ENCODE measurements at regions not wholly inside any gene's neighbourhood (a gene's known extent, or its start where the extent isn't known, plus 50 kb on each side); places are given as distances from the start of the nearest gene placed in this dataset.

DNA sequence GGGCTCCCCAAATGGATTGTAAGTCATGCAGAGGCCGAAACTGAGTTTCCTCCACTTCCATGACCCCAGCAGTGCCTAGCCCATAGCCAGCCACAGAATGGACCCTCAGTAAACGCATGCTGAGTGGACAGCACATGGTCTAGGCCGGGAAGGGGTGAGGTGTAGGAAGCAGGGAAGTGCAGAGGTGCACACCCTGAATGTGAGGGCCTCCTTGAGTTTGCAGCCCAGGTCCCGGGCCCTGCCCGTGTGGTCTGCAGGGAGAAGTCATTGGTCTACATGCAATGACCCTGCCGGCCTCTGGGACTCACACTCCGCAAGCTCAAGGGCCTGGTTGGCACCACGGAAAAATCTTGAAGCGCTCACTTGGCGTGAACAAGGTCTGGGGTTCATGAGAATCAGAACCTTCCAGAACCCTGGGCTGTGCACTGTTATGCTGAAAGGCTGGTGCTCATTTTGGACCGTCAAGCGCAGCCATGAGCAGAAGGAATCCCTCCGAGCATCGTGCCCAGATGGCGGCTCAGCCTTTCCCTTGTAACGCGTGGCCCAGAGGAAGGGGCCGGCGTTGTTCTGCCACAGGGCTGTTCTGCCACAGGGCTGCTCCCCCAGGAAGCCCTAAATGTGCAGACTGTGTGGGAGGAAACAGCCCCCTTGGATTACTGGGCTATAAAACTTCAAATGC is 66.4 kb downstream of the PSMG1 start:
- H3K4me2 ChIP-seq (ENCODE audit: insufficient read depth, low read length, poor library complexity, severe bottlenecking) = no peak overlapping the region
- H3K14ac ChIP-seq (ENCODE audit: low read length) = no peak overlapping the region
- no peak overlapping the region for H3K4ac ChIP-seq (ENCODE audit: low read length)
- WGBS, 2 donors (ENCODE audit: extremely low coverage in 2 of 2, insufficient read length in 2 of 2, insufficient replicate concordance in 1 of 2) = no CpG with 5 or more reads among the region's 19 CpGs
- no peak overlapping the region for H3K23ac ChIP-seq (ENCODE audit: low read depth, low read length, poor library complexity)
- no peak overlapping the region for H2BK15ac ChIP-seq (ENCODE audit: low read length)
- peaks cover 2% of the 10 kb centered on the region for H3K79me1 ChIP-seq (ENCODE audit: low read depth, low read length)
- H4K91ac ChIP-seq (ENCODE audit: low read depth, low read length, poor library complexity) = no peak overlapping the region
- H3K27ac ChIP-seq (replicated peaks; ENCODE audit: low read length) = no peak overlapping the region
- H3K27me3 ChIP-seq (ENCODE audit: control insufficient read depth in 3 of 3, insufficient read depth in 3 of 3, low read depth in 1 of 3, low read length in 3 of 3) = peaks cover 0 to 3% (median 0%) of the 10 kb centered on the region in 3 experiments
- H2BK12ac ChIP-seq (ENCODE audit: low read length) = no peak overlapping the region
- no peak overlapping the region for H3K9ac ChIP-seq (ENCODE audit: low read depth, low read length, poor library complexity)
- no peak overlapping the region for H2BK5ac ChIP-seq (ENCODE audit: low read length)
- DNase-seq (ENCODE audit: low spot score) = no peak
- H3K4me1 ChIP-seq (ENCODE audit: control insufficient read depth in 2 of 2, insufficient read depth in 1 of 2, low read depth in 1 of 2, low read length in 2 of 2) = peaks cover 0 to 2% of the 10 kb centered on the region in 2 donors
- H2AFZ ChIP-seq (ENCODE audit: low read length) = no peak overlapping the region
- H2AK5ac ChIP-seq (ENCODE audit: low read depth, low read length) = no peak overlapping the region
- H3K9me3 ChIP-seq (replicated peaks in 1 of 2; ENCODE audit: control insufficient read depth in 2 of 2, insufficient read depth in 1 of 2, low read depth in 1 of 2, low read length in 2 of 2) = no peaks in the 10 kb centered on the region
- no peak overlapping the region for H4K8ac ChIP-seq (ENCODE audit: low read depth, low read length)
- H3K36me3 ChIP-seq (replicated peaks in 1 of 2; ENCODE audit: control insufficient read depth in 2 of 2, insufficient read depth in 2 of 2, low read length in 2 of 2) = no peaks in the 10 kb centered on the region
- H3K18ac ChIP-seq (ENCODE audit: low read length) = peak overlapping the region; percentile 63
- no peak overlapping the region for H3K4me3 ChIP-seq (ENCODE audit: low read length in 2 of 2)
- H2BK120ac ChIP-seq (ENCODE audit: low read depth, low read length) = no peak overlapping the region

DNA sequence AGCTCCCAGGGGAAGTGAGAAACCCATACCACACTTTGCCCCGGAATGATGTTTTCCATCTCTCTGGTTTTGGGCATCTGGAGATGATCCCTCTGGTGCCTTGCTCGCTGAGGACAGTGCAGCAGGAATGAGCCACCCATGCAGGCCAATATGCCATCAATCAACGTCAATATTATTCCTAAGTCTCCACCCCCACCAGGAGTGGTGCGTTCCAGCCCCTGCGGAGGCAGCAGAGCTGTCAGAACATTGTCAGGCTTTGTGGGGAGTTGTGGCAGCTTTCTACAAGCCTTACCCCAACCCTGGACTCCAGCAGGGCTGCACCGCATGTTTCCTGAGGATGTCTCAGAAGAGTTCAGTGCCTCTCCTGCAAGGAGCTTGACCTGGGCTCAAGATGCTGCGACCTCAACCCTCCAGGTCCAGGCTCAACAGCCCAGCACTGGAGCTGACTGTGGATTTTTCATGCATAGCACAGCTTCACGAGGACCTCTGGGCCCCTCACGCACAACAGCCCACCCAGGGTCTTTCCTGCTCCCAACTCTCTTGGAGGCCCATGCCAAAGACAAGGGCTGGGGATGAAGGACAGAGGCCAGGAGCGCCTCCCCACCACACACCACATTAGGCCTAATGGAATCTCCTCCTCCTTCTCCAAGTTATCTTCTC is 67.5 kb downstream of the PSMG1 start:
- peak overlapping the region in 1 of 2 donors; percentile 5 for H3K4me3 ChIP-seq (ENCODE audit: low read length in 2 of 2)
- no peak overlapping the region for H3K4ac ChIP-seq (ENCODE audit: low read length)
- no peak overlapping the region for H2AFZ ChIP-seq (ENCODE audit: low read length)
- H3K79me1 ChIP-seq (ENCODE audit: low read depth, low read length) = no peaks in the 10 kb centered on the region
- H2BK12ac ChIP-seq (ENCODE audit: low read length) = no peak overlapping the region
- peak overlapping the region; percentile 49 for H3K18ac ChIP-seq (ENCODE audit: low read length)
- no peak for DNase-seq (ENCODE audit: low spot score)
- no peak overlapping the region for H3K23ac ChIP-seq (ENCODE audit: low read depth, low read length, poor library complexity)
- no peak overlapping the region for H2BK15ac ChIP-seq (ENCODE audit: low read length)
- WGBS, 2 donors (ENCODE audit: extremely low coverage in 2 of 2, insufficient read length in 2 of 2, insufficient replicate concordance in 1 of 2) = no CpG with 5 or more reads among the region's 10 CpGs
- H2BK120ac ChIP-seq (ENCODE audit: low read depth, low read length) = no peak overlapping the region
- H3K9me3 ChIP-seq (replicated peaks in 1 of 2; ENCODE audit: control insufficient read depth in 2 of 2, insufficient read depth in 1 of 2, low read depth in 1 of 2, low read length in 2 of 2) = no peaks in the 10 kb centered on the region
- H2AK5ac ChIP-seq (ENCODE audit: low read depth, low read length) = no peak overlapping the region
- no peak overlapping the region for H3K9ac ChIP-seq (ENCODE audit: low read depth, low read length, poor library complexity)
- no peak overlapping the region for H3K27ac ChIP-seq (replicated peaks; ENCODE audit: low read length)
- no peaks in the 10 kb centered on the region for H3K36me3 ChIP-seq (replicated peaks in 1 of 2; ENCODE audit: control insufficient read depth in 2 of 2, insufficient read depth in 2 of 2, low read length in 2 of 2)
- H3K4me2 ChIP-seq (ENCODE audit: insufficient read depth, low read length, poor library complexity, severe bottlenecking) = no peak overlapping the region
- no peak overlapping the region for H4K8ac ChIP-seq (ENCODE audit: low read depth, low read length)
- H3K4me1 ChIP-seq (ENCODE audit: control insufficient read depth in 2 of 2, insufficient read depth in 1 of 2, low read depth in 1 of 2, low read length in 2 of 2) = peaks cover 0 to 2% of the 10 kb centered on the region in 2 donors
- H3K14ac ChIP-seq (ENCODE audit: low read length) = no peak overlapping the region
- H3K27me3 ChIP-seq (ENCODE audit: control insufficient read depth in 3 of 3, insufficient read depth in 3 of 3, low read depth in 1 of 3, low read length in 3 of 3) = peaks cover 0 to 3% (median 0%) of the 10 kb centered on the region in 3 experiments
- H2BK5ac ChIP-seq (ENCODE audit: low read length) = no peak overlapping the region
- no peak overlapping the region for H4K91ac ChIP-seq (ENCODE audit: low read depth, low read length, poor library complexity)

DNA sequence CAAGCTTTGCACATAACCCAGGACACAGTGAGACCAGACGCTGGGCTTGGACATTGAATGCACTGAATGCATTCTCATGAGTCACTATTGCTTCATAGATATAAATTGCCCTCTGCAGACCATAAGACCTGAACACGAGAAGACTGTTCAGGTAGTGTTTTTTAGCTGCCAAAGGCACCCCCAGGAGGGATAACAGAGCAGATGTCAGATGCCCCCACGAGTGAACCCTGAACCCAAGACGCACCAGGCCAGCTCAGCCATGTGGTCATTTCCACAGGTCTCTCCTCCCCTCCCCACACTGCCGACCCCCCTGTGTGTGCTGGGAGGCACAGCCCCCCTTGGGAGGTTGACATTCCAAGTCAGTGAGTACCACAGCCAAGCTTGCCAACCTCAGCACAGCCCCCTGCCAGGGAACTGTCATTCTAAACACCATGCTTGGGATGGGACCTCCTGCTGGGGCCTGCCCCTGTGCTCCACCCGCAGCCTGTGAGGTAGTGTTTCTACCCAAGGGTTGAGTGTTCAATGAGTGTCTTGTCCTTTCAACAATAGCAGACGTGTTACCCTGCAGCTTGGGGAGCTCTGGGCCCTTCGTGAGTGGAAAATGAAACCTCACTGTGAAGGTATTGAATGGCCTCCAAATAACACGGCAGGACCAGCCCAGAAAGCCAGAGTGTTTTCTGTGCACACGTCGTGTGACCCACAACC is 68.2 kb downstream of the PSMG1 start:
- H3K18ac ChIP-seq (ENCODE audit: low read length) = no peak overlapping the region
- no peak overlapping the region for H3K27ac ChIP-seq (replicated peaks; ENCODE audit: low read length)
- H4K8ac ChIP-seq (ENCODE audit: low read depth, low read length) = no peak overlapping the region
- no peak overlapping the region for H2AFZ ChIP-seq (ENCODE audit: low read length)
- H3K4me2 ChIP-seq (ENCODE audit: insufficient read depth, low read length, poor library complexity, severe bottlenecking) = no peak overlapping the region
- no peak overlapping the region for H2BK15ac ChIP-seq (ENCODE audit: low read length)
- H3K14ac ChIP-seq (ENCODE audit: low read length) = no peak overlapping the region
- no peak overlapping the region for H3K4ac ChIP-seq (ENCODE audit: low read length)
- no peak overlapping the region for H3K4me3 ChIP-seq (ENCODE audit: low read length in 2 of 2)
- no peaks in the 10 kb centered on the region for H3K36me3 ChIP-seq (replicated peaks in 1 of 2; ENCODE audit: control insufficient read depth in 2 of 2, insufficient read depth in 2 of 2, low read length in 2 of 2)
- H3K9me3 ChIP-seq (replicated peaks in 1 of 2; ENCODE audit: control insufficient read depth in 2 of 2, insufficient read depth in 1 of 2, low read depth in 1 of 2, low read length in 2 of 2) = no peaks in the 10 kb centered on the region
- no peak overlapping the region for H3K23ac ChIP-seq (ENCODE audit: low read depth, low read length, poor library complexity)
- no peaks in the 10 kb centered on the region for H3K79me1 ChIP-seq (ENCODE audit: low read depth, low read length)
- no peak overlapping the region for H4K91ac ChIP-seq (ENCODE audit: low read depth, low read length, poor library complexity)
- no peak for DNase-seq (ENCODE audit: low spot score)
- no peak overlapping the region for H3K9ac ChIP-seq (ENCODE audit: low read depth, low read length, poor library complexity)
- H2BK5ac ChIP-seq (ENCODE audit: low read length) = no peak overlapping the region
- H2AK5ac ChIP-seq (ENCODE audit: low read depth, low read length) = no peak overlapping the region
- WGBS, 2 donors (ENCODE audit: extremely low coverage in 2 of 2, insufficient read length in 2 of 2, insufficient replicate concordance in 1 of 2) = no CpG with 5 or more reads among the region's 11 CpGs
- no peak overlapping the region for H2BK120ac ChIP-seq (ENCODE audit: low read depth, low read length)
- peak overlapping the region; percentile 14 for H2BK12ac ChIP-seq (ENCODE audit: low read length)
- H3K27me3 ChIP-seq (ENCODE audit: control insufficient read depth in 3 of 3, insufficient read depth in 3 of 3, low read depth in 1 of 3, low read length in 3 of 3) = peaks cover 0 to 3% (median 0%) of the 10 kb centered on the region in 3 experiments
- peaks cover 0 to 2% of the 10 kb centered on the region in 2 donors for H3K4me1 ChIP-seq (ENCODE audit: control insufficient read depth in 2 of 2, insufficient read depth in 1 of 2, low read depth in 1 of 2, low read length in 2 of 2)
